ENCODE measurements at regions not wholly inside any gene's neighbourhood (a gene's known extent, or its start where the extent isn't known, plus 50 kb on each side); places are given as distances from the start of the nearest gene placed in this dataset.

GRCh38 chr6:155656024-155656423 lies 200.4 kb upstream of the NOX3 start:
- TF ChIP-seq EZH2 (IDR thresholded peaks at IDR 0.05): no peak
- no peak for TF ChIP-seq RAD21 (IDR thresholded peaks at IDR 0.05; ENCODE audit: low read depth)
- no peak for TF ChIP-seq YY1 (IDR thresholded peaks at IDR 0.05; ENCODE audit: extremely low read depth, insufficient replicate concordance, low read depth, low read length)
- TF ChIP-seq SRF (IDR thresholded peaks at IDR 0.05; ENCODE audit: low read depth): no peak
- no peak for TF ChIP-seq SIN3A (IDR thresholded peaks at IDR 0.05; ENCODE audit: low read depth)
- TF ChIP-seq CTCF (IDR thresholded peaks at IDR 0.05 in 2 of 3, conservative IDR thresholded peaks at IDR 0.05 in 1 of 3; ENCODE audit: borderline replicate concordance in 1 of 3, insufficient read depth in 1 of 3, low read depth in 2 of 3, low read length in 2 of 3): no peak
- TF ChIP-seq ZNF274 (IDR thresholded peaks at IDR 0.05; ENCODE audit: low read depth, low read length): no peak
- no peak for TF ChIP-seq SP1 (IDR thresholded peaks at IDR 0.05; ENCODE audit: low read depth)
- TF ChIP-seq POLR2A (IDR thresholded peaks at IDR 0.05; ENCODE audit: borderline replicate concordance, extremely low read depth, insufficient read depth, insufficient read length): no peak
- no peak for TF ChIP-seq POLR2AphosphoS5 (IDR thresholded peaks at IDR 0.05; ENCODE audit: low read depth, low read length)
- TF ChIP-seq ELF1 (IDR thresholded peaks at IDR 0.05; ENCODE audit: borderline replicate concordance, low read depth): no peak
